NCI-H345 treated with DMSO at 0.1 percent for 48 hours (cell line): ENCODE measurements at regions not wholly inside any gene's neighbourhood (a gene's known extent, or its start where the extent isn't known, plus 50 kb on each side); places are given as distances from the start of the nearest gene placed in this dataset.

Source experiments
- DNase-seq: peaks from one replicate; lab custom pipeline; 2025; ENCODE audit not compliant: unreplicated experiment; lab: John Stamatoyannopoulos, UW

DNA sequence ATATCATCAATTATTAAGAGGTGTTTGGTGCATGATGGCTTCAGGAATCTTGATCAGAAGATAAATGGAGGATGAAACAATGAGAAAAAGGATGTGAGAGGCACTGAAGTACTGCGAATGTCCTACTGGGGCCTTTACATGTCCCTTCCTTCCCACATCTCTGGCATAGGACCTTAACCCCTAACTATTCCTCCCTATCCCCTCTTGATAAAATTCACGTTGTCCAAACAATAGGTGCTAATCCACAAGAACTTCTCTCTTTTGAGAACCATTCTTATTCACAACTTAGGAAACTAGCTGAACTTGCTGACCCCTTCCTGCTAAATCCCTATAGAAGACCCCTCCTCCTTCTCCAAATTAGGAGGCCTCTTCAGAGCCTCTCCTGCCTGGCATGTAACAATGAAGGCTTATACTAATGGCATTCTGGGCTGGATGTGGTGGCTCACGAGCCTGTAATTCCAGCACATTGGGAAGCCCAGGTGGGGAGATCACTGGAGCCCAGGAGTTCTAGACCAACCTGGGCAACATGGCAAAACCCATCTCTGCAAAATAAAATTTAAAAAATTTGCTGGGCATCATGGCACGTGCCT, 276.5 kb upstream of the SMARCA2 start:
- no peak for DNase-seq

DNA sequence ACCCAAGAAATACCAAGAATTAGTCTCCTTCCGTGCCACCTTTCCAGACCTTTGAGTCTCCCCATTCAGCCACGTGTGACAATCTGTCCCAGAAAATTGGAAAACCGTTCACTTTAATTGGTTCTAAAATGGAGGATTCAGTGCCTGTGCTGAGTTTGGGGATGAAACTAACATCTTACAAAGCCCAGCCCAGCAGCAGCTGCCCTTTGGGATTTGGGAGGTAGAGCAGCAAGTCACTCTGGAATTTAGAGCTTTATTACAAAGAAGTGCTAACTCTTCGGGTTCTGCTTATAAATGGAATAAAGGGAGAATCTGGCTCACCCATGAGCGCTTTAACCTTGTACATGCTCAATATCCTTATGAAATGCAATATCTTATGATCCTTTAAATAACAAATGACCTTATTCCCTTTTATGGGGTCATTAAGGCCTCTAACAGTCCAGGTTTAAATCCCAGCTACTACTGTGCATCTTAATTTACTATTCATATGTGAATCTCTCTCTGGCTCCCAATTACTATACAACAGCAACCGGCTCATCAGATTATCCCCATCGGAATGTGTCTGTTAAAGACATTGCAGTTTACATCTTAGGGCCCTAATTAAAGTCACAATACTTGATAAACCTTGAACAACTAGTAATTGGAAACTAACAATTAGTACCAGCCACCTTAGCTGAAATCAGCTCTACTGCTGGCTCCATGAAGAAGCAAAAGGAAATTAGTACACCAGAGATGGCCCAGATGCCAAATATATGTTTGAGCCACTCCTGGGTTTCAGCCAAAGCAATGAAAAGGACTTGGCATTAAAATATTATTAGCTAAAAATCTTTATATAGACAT, 271.8 kb upstream of the SMARCA2 start:
- no peak for DNase-seq

DNA sequence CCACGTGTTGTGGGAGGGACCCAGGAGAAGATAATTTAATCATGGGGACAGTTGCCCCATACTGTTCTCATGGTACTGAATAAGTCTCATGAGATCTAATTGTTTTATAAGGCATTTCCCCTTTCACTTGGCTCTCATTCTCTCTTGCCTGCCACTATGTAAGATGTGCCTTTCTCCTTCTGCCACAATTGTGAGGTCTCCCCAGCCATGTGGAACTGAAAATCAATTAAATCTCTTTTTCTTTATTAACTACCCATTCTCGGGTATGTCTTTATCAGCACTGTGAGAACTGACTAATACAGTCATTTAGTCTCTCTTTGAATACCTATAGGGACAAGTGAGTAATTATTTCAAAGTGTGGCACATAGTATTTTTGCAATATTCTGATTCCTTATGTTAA, 269.2 kb upstream of the SMARCA2 start:
- no peak for DNase-seq

DNA sequence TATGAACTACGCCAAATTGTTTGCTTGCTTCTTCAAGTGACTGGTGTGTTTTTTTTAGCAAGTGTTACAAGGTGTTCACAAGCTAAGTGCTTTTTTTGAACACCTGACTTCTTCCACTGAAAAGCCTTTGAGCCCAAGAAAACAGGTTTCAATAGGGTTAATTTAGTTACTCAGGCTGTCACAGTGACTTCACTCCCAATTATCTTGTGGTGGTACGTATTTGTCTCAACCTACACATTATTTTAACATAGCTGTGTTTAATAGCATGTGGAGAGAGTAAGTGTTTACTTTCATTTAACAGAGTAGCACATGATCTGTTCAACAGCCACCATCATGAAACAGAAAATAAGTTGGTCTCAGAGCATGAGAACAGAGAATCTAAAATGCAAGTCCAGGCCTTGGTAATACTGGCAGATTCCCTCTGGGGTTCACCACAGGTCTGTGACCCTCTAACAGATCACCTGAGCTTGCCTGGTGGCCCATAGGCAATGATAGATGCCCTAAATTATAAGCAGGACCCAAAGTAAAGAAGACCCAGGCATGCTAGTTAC, 267.7 kb upstream of the SMARCA2 start:
- peak; percentile 49 for DNase-seq

DNA sequence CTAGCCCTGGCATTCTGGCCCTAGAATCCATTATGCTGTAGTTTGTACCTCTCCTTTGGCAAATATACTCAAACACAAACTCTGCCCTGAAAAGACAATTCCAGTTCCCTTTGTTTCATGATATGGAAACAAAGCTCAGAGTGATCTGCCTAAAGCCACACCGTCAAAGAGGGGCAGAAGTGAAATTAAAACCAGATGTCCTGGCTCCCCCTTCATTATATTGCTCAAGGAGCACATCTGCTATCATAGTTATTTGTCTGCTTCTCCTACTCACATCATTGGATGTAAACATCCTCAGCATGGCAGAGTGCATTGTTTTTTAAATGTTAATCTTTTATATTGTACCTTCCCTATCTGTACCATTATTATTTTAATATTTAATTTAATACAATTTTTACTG, 266.7 kb upstream of the SMARCA2 start:
- no peak for DNase-seq

DNA sequence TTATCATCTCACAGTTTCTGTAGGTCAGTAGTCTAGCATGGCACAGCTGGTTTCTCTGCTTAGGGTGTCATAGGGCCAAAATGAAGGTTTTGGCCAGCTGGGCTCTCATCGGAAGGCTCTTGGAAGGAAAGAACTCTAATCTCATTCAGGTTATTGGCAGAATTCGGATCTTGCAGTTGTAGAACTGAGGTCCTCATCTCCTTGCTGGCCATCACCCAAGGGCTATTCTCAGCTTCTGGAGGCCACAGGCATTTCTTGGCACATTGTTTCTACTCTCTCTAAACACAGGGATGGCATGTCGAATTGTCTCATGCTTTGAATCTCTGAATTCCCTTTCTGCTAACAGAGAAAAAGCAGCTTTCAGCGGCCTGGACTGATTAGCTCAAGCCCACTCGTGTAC, 258.0 kb upstream of the SMARCA2 start:
- DNase-seq, result no peak

DNA sequence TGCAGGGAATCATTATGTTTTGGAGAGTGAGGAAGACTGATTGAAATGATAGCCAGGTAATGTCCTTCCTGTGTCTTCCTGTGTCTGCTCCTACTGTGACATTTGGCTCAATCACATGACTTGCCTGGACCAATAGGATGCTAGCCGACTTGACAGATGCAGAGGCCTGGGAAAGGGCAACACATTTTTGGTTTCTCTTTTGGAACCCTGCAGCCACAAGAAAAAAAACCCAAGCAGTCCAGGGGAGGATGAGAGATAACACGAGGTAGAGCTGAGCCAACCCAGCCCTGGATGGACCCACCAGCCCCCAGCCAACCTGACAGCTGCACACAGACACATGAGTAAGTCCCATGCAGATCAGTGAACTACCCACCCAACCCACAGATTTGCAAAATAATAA, 256.1 kb upstream of the SMARCA2 start:
- no peak for DNase-seq

DNA sequence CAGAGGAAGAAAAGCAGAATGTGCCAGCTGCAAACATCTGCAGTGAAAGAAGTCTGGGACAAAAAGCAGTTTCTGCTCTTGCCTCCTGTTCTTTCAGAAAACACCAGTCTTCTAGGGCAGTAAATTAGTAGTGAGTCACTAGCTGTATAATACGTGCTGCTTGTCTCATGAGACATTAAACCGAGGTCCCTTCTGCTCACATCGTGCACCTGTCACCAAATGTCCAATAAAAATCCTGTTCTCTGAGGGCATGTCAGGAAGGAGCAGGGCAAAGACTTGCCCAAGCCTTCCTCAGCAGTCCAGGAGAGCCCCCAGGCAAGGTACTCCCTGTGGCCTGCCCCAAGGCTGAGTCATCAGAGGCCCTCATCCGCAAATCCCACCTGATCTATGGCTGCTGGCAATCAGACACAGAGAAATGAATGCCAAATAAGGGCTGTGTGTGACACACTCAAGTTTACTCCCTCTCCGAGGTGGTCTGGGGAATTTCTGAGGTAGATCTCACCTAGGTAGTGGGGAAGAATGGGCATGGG, 255.3 kb upstream of the SMARCA2 start:
- DNase-seq, result no peak

DNA sequence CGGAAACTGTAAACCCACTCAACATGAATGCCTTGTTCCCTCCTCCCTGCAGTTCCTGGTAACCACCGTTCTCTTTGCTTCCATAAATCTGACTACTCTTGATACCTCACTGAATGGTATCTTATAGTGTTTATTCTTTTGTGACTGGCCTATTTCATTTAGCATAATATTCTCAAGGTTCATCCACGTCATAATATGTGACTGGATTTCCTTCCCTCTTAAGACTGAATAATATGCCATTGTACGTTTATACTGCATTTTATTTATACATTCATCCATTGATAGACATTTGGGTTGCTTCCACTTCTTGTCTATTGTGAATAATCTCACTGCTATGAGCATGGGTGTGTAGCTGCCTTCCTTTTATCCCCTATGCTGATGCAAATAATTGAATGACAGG, 253.3 kb upstream of the SMARCA2 start:
- DNase-seq, result no peak

DNA sequence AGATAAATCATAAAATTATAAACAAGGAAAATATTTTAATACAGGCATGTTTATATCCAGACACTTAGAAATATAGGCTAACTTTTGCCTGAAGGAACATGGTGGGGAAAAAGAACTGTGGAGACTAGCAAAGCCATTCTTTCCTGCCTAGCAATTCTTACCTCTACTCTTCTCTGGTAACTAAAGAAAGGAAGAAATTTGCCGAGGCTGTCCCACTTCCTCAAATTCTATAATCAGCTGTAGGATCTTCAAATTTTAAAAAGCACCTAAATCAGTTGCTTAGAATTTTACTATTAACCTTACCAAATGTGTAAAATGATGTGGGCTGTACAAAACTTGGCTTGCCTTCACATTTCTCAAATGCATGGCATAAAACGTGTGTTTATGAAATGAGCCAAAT, 249.1 kb upstream of the SMARCA2 start:
- no peak for DNase-seq

DNA sequence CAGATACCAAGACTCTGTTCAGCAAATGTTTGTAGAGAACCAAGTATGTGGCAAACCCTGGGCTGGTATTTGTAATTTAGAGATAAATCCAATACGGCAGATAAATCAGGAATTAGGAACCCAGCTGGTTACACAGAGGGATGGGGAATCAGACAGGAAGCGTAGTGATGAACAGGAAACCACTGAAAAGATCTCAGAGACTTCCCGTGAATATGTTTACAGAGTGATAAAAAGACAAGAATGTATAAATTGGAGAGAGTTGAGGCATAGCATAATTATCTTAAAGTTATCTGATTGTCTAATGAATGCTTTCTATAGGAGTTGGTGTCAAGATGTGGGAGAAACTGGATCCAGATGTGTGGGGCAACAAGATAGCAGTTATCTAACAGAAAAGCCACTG, 246.6 kb upstream of the SMARCA2 start:
- no peak for DNase-seq

DNA sequence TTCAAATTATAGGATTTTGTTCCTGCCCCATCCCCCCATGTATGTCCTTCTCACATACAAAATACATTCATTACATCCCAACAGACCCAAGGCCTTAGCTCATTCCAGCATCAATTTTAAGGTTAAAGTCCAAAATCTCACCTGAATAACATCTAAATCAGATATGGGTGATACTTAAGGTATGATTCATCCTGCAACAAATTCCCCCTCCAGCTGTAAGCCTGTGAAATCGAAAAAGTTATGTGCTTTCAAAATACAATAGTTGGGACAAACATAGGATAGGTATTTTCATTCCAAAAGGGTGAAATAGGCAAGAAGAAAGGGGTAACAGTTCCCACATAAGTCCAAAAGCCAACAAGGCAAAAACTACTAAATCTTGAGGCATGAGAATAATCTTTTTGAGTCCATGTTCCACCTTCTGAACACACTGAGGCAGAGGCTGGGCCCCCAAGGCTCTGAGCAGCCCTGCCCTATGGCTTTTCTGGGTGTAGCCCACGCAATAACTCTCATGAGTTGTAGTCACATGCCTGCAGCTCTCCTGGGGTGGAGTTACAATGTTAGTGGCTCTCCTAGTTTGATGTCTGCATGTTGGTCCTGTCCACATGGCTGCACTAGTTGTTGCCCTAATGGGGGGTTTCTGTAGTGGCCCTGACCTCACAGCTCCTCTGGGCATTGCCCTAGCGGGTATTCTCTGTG, 243.9 kb upstream of the SMARCA2 start:
- no peak for DNase-seq

DNA sequence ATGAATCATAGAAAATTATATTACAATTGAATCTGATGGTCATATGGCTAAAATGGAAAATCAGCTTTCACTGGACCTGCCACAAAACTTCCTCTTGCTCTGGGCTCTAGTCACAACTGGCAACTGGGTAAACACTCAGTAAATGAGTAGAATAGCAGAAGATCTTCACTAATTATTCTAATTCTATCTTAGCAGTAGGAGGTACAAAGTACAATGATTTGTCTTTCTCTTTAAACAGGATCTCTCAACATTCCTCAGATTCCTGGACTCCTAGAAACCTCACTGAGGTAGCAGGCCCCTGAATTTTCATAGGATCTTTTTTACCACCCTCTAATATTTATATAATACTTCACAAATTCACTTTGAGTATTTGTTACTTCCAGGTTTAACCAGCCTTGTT, 239.9 kb upstream of the SMARCA2 start:
- no peak for DNase-seq

DNA sequence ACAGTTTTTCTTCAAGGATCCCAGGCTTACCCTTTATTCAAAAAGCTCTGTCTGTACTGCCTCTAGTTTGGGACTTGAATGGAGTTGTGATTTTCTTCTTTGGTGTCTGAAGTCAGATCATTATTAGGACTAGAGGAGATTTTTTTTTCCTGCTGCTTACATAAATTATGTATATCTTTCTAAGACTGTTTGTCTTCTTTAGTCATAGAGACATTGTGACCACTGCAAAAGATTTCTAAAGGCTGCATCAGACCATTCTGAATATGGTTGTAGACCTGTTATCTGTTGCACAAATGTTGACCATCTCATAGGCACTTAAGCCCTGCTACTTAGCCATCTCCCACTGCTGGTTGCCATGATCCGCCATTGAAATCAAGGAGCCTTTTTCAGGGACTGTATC, 238.5 kb upstream of the SMARCA2 start:
- DNase-seq, result no peak

DNA sequence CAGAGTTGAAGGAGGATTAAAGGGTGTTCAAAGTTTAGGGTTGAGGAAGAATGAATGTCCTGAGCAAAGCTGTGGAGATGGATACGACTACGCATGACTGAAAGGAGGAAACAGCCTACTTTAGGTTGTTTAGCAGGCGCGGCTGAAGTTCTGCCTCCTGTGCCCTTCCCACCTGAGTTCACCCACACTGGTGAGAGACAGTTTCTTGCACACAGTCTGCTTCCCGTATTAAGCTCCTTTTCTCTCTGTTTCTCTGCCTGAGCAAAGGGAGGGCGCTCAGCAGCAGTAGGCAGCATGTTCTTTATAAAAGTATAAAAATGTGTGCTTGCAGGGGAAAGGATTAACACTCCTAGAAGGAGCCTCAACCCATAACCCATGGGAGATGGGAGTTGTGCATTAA, 224.0 kb upstream of the SMARCA2 start:
- no peak for DNase-seq

DNA sequence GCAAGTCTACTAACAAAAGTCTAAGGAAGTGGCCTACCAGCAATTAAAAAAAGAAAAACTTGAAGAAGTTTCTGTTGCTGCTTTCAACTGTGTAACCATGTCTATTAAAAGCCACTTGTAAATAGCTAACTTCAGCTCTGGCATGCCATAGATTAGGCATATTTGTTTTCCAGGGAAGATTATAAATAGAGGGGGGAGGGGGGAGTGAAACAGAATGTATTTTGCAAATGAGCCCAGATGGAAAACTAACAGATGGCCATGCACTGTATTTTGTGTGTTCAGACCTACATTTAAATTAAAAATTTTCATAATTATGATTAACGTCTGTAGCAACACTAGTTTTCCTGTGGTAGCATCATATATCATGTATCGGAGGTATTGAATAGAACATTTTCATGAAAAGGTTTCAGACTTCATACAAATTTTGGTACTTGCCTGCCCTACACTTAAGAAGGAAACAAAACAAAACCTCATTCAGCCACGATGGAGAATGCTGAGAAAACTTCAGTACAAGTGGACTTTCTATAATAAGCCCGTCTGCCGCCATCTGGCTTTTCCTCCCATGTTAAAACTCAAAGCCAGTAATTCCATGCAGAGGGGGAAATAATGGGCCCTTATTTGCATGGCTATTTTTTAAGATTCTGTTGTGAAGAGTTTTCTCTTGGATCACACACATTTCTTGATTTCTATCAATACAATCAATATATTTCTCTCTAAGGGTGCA, 220.4 kb upstream of the SMARCA2 start:
- DNase-seq, result no peak

DNA sequence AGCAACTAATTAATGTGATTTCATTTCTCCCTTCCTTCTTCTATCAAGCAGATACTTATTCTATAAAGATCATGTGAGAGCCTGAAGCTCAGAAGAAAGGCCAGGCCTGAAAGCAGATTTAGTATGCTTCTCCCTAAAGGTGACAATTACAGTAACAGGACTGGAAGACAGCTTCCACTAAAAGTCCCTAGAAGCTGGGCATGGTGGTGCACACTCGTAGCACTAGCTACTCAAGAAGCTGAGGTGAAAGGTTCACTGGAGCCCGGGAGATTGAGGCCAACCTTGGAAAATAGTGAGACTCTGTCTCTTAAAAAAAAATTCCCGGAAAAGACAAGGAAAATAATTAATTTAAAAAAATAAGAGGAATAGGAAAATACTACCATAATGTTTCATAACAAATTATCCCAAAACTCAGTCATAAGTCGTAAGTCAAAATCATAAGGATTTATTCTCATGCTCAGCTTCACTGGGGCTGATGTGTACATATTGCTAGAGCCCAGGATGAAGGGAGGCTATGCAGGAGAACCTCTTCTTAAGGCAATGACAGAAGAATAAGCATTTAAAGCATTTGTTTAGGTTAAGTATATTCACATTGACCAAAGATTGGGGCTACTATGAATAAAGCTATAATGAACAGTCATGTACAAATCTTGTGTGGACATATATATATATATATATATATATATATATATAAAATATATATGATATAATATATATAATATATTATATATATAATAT, 210.8 kb upstream of the SMARCA2 start:
- no peak for DNase-seq

DNA sequence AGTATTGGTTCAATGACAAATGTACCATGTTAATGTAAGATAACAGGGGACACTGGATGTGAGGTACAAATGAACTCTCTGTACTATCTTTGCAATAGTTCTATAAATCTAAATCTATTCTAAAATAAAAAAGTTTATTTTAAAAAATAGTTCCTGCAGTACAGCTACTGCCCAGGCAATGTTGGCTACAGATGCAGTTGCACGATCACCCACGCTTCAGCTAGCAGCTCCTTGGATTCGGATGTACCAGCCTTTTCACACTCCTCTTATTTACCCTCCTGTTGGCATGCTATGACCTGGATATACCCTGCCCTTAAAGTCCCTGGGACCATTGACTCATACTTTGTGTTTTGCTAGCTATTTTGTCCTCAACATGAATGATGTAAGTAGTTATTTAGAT, 185.4 kb upstream of the SMARCA2 start:
- no peak for DNase-seq

DNA sequence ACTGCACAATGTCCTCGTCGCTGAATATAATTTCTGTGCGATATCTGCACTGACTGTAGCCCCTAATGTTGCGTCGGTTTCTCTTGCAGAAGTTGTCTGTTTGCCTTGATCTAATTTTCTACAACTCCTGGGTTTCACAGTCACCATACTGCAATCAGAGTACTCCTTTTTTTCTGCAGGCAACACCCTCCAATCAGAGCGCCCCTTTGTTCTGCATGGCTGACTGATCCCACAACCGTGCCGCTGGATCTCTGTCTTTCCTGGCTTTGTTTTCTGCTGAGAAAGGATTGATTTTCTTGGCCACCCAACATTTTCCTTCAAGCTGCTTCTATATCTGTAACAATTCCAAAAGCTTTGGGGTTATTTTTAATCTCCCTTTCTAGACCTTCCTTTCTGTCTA, 182.2 kb upstream of the SMARCA2 start:
- DNase-seq, result no peak

DNA sequence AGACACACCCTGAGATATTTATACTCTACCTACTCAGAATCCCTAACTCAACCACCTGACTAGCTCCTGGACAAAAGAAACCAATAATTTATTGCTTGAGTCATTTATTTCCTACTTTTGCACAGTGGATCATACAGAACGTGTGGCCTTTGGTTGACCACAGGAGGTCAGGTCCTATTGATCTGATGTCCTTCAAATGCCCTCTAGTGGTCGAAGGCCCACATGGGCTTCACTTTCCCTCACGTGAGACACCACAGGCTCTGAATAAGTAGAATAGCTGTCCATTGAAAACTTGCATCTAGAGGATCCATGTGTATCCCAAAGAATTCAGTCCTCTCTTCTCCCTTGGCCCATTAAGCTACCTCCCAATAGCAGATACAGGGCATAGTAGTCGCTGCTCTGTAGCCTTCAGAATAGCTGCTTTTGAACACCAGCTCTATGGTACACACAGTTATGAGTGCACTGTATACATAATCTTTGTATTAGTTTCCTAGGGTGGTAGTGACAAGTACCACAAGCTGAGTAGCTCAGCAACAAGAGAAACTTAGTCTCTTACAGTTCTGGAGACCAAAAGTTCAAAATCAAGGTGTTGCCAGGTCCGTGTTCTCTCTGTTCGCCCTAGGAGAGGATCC, 177.6 kb upstream of the SMARCA2 start:
- DNase-seq, result peak; percentile 10
